OCI-LY1 (cell line): ENCODE measurements at regions not wholly inside any gene's neighbourhood (a gene's known extent, or its start where the extent isn't known, plus 50 kb on each side); places are given as distances from the start of the nearest gene placed in this dataset.

Source experiments
- EZH2 ChIP-seq: fragments of 200-600 bp; sonication (generic), shearing (Covaris generic); IDR thresholded peaks from 2 replicates; pipeline ENCODE4 v1.8.0; 2017; ENCODE audit warnings: borderline replicate concordance, mixed run types, mild to moderate bottlenecking, antibody characterized with exemption, low read length, moderate library complexity, mixed read lengths
- TF ChIP-seq, protein P1 (sequence below): fragments of 200-600 bp; sonication (generic), shearing (Covaris generic); IDR thresholded peaks from 2 replicates; pipeline ENCODE4 v1.5.1; 2017; ENCODE audit warnings: mild to moderate bottlenecking, antibody characterized with exemption, low read length, moderate library complexity, mixed read lengths

DNA sequence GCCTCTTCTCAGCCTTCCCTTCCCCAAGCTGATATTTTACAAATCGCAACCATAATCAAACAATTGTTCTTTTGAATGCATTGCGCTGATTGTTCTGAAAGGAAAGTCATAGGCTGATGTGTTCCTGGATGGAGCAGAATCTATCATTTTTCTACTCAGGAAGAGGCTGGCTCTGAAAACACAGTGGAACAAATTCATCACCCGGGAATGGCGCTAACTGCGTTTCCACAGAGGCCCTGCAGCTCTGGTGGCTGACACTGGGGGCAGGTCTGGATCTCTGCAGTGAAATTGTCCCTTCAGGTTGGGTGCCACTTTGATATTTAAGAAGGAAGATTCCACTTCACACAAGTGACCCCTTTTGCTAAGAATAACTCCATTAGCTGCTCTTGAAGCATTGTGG is 1060.8 kb downstream of the UQCRFS1 start:
- TF ChIP-seq, protein P1, sequence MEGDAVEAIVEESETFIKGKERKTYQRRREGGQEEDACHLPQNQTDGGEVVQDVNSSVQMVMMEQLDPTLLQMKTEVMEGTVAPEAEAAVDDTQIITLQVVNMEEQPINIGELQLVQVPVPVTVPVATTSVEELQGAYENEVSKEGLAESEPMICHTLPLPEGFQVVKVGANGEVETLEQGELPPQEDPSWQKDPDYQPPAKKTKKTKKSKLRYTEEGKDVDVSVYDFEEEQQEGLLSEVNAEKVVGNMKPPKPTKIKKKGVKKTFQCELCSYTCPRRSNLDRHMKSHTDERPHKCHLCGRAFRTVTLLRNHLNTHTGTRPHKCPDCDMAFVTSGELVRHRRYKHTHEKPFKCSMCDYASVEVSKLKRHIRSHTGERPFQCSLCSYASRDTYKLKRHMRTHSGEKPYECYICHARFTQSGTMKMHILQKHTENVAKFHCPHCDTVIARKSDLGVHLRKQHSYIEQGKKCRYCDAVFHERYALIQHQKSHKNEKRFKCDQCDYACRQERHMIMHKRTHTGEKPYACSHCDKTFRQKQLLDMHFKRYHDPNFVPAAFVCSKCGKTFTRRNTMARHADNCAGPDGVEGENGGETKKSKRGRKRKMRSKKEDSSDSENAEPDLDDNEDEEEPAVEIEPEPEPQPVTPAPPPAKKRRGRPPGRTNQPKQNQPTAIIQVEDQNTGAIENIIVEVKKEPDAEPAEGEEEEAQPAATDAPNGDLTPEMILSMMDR: no peak
- no peak for TF ChIP-seq EZH2
